CD8-positive, alpha-beta memory T cell (primary cell): ENCODE measurements at regions not wholly inside any gene's neighbourhood (a gene's known extent, or its start where the extent isn't known, plus 50 kb on each side); places are given as distances from the start of the nearest gene placed in this dataset.

Experiments
- CTCF ChIA-PET: fragments of 350-600 bp; sonication (Branson Sonifier 250); formaldehyde crosslinking; loops from one replicate; lab custom pipeline; 2021; ENCODE audit warnings: antibody characterized with exemption; lab: Charles Lee
- POLR2A ChIA-PET: fragments of 350-600 bp; sonication (Branson Sonifier 250); formaldehyde crosslinking; loops from one replicate; lab custom pipeline; 2021; ENCODE audit warnings: antibody characterized with exemption; lab: Charles Lee
- DNase-seq, 5 donors: peaks; one replicate each; pipeline versions ENCODE4 v3.0.0 to v3.0.0-alpha.2; 2020 to 2022; ENCODE audit warnings: mixed read lengths in 1 of 5
- H3K27ac ChIP-seq: one replicate; pipeline ENCODE4 v1.7.0; 2013; ENCODE audit warnings: low read depth, mild to moderate bottlenecking, low read length, moderate library complexity
- H3K27me3 ChIP-seq: 2 replicates; pipeline ENCODE4 v1.7.0; 2013; ENCODE audit warnings: low read length, mild to moderate bottlenecking; ENCODE audit not compliant: insufficient read depth, poor library complexity, severe bottlenecking
- H3K36me3 ChIP-seq: 2 replicates; pipeline ENCODE4 v1.7.0; 2013; ENCODE audit warnings: mild to moderate bottlenecking, low read length, moderate library complexity; ENCODE audit not compliant: insufficient read depth
- H3K4me1 ChIP-seq: 2 replicates; pipeline ENCODE4 v1.7.0; 2013; ENCODE audit warnings: mild to moderate bottlenecking, low read length, moderate library complexity; ENCODE audit not compliant: insufficient read depth
- H3K4me3 ChIP-seq: 2 replicates; pipeline ENCODE4 v1.7.0; 2013; ENCODE audit warnings: mild to moderate bottlenecking, low read length
- H3K9me3 ChIP-seq: 2 replicates; pipeline ENCODE4 v1.7.0; 2013; ENCODE audit warnings: mild to moderate bottlenecking, low read length
- H3K27ac Mint-ChIP-seq, 8 donors: one replicate each; pipeline ENCODE4 v1.8.0; 2020 to 2021; ENCODE audit warnings: mixed read lengths in 8 of 8, mild to moderate bottlenecking in 6 of 8, inconsistent platforms in 3 of 8, moderate library complexity in 3 of 8
- H3K27me3 Mint-ChIP-seq, 2 donors: one replicate each; pipeline ENCODE4 v1.8.0; 2020 to 2021; ENCODE audit warnings: mixed read lengths in 2 of 2, mild to moderate bottlenecking in 1 of 2, moderate library complexity in 1 of 2
- H3K36me3 Mint-ChIP-seq, 3 donors: one replicate each; pipeline ENCODE4 v1.8.0; 2020 to 2021; ENCODE audit warnings: mixed read lengths in 3 of 3, inconsistent platforms in 1 of 3, mild to moderate bottlenecking in 1 of 3
- H3K4me1 Mint-ChIP-seq, 3 donors: one replicate each; pipeline ENCODE4 v1.8.0; 2020 to 2021; ENCODE audit warnings: mixed read lengths in 3 of 3, inconsistent platforms in 1 of 3, mild to moderate bottlenecking in 1 of 3
- H3K4me3 Mint-ChIP-seq, 7 donors: one replicate each; pipeline ENCODE4 v1.8.0; 2020 to 2021; ENCODE audit warnings: mixed read lengths in 7 of 7, mild to moderate bottlenecking in 6 of 7, moderate library complexity in 4 of 7, inconsistent platforms in 2 of 7
- H3K9me3 Mint-ChIP-seq, 5 donors: one replicate each; pipeline ENCODE4 v1.8.0; 2020 to 2022; ENCODE audit warnings: mixed read lengths in 5 of 5, mild to moderate bottlenecking in 3 of 5, moderate library complexity in 2 of 5, inconsistent platforms in 1 of 5

GRCh38 chr2:145302886-145303285 is 783.0 kb upstream of the ZEB2 start:
- Histone ChIP-seq H3K27me3 (no peaks in the 10 kb centered on the region), H3K4me1 (no peaks in the 10 kb centered on the region), H3K4me3 (no peak overlapping the region), H3K27ac (no peak overlapping the region), H3K36me3 (no peaks in the 10 kb centered on the region), H3K9me3 (no peaks in the 10 kb centered on the region)
- no peaks in the 10 kb centered on the region for H3K4me1 Mint-ChIP-seq
- ChIA-PET CTCF (no interaction called here), POLR2A (no interaction called here)
- H3K9me3 Mint-ChIP-seq: peaks cover 0 to 2% (median 0%) of the 10 kb centered on the region in 5 donors
- DNase-seq: no peak
- no peak overlapping the region for H3K27ac Mint-ChIP-seq
- peaks cover 0 to 1% of the 10 kb centered on the region in 2 donors for H3K27me3 Mint-ChIP-seq
- no peak overlapping the region for H3K4me3 Mint-ChIP-seq
- H3K36me3 Mint-ChIP-seq: no peaks in the 10 kb centered on the region

GRCh38 chr2:145302451-145302850 is 782.5 kb upstream of the ZEB2 start:
- no peaks in the 10 kb centered on the region for H3K4me1 Mint-ChIP-seq
- H3K9me3 ChIP-seq: no peaks in the 10 kb centered on the region
- ChIA-PET POLR2A (no interaction called here), CTCF (no interaction called here)
- H3K27me3 ChIP-seq: no peaks in the 10 kb centered on the region
- H3K4me3 ChIP-seq: no peak overlapping the region
- H3K36me3 Mint-ChIP-seq: no peaks in the 10 kb centered on the region
- DNase-seq: no peak
- no peaks in the 10 kb centered on the region for H3K4me1 ChIP-seq
- H3K27me3 Mint-ChIP-seq: peaks cover 0 to 1% of the 10 kb centered on the region in 2 donors
- no peaks in the 10 kb centered on the region for H3K36me3 ChIP-seq
- no peak overlapping the region for H3K27ac Mint-ChIP-seq
- peaks cover 0 to 2% (median 0%) of the 10 kb centered on the region in 5 donors for H3K9me3 Mint-ChIP-seq
- H3K27ac ChIP-seq: no peak overlapping the region
- no peak overlapping the region for H3K4me3 Mint-ChIP-seq

DNA sequence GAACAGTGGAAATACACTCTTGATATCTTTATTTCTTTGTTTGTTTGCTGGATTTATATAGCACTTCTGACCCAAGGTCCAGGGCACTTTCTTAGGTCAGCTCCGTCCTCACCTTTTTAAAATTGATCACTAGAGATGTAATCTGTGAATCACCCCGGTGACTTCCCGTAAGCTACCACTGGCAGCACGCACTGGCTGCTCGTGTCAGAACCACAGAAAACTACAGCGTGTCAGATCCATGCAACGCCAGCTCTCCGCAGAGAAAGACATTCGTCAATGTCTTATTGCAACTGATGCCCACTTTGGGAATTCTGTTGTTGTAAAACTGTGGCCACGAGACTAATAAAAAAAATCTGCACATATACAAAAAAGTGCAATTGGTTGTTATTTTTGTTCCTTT is 779.4 kb upstream of the ZEB2 start:
- no peaks in the 10 kb centered on the region for H3K9me3 ChIP-seq
- no peak overlapping the region for H3K4me3 ChIP-seq
- H3K27ac Mint-ChIP-seq: no peak overlapping the region
- peaks cover 1 to 4% of the 10 kb centered on the region in 2 donors for H3K27me3 Mint-ChIP-seq
- H3K27ac ChIP-seq: no peak overlapping the region
- H3K9me3 Mint-ChIP-seq: peaks cover 0 to under 1% (median 0%) of the 10 kb centered on the region in 5 donors
- no peaks in the 10 kb centered on the region for H3K27me3 ChIP-seq
- no peaks in the 10 kb centered on the region for H3K36me3 ChIP-seq
- H3K36me3 Mint-ChIP-seq: no peaks in the 10 kb centered on the region
- no peak overlapping the region for H3K4me3 Mint-ChIP-seq
- no peak for DNase-seq
- POLR2A ChIA-PET: no interaction called here
- no peaks in the 10 kb centered on the region for H3K4me1 ChIP-seq
- CTCF ChIA-PET: no interaction called here
- H3K4me1 Mint-ChIP-seq: no peaks in the 10 kb centered on the region

- POLR2A ChIA-PET: no interaction called here
- no peak overlapping the region for H3K4me3 ChIP-seq
- no peaks in the 10 kb centered on the region for H3K36me3 ChIP-seq
- no peaks in the 10 kb centered on the region for H3K4me1 ChIP-seq
- CTCF ChIA-PET: no interaction called here
- no peaks in the 10 kb centered on the region for H3K27me3 ChIP-seq
- H3K27ac ChIP-seq: no peak overlapping the region
- Mint-ChIP-seq H3K4me1 (no peaks in the 10 kb centered on the region), H3K27me3 (peaks cover 0 to 4% of the 10 kb centered on the region in 2 donors), H3K9me3 (no peaks in the 10 kb centered on the region), H3K4me3 (no peak overlapping the region), H3K27ac (no peak overlapping the region), H3K36me3 (no peaks in the 10 kb centered on the region)
- DNase-seq: no peak
- H3K9me3 ChIP-seq: no peaks in the 10 kb centered on the region
These were observed 772.2 kb upstream of the ZEB2 start for GRCh38 chr2:145292166-145292565.

GRCh38 chr2:145290986-145291385 is 771.1 kb upstream of the ZEB2 start:
- no peaks in the 10 kb centered on the region for H3K27me3 Mint-ChIP-seq
- no peak for DNase-seq
- no peaks in the 10 kb centered on the region for H3K27me3 ChIP-seq
- CTCF ChIA-PET: no interaction called here
- H3K36me3 Mint-ChIP-seq: no peaks in the 10 kb centered on the region
- no peak overlapping the region for H3K4me3 ChIP-seq
- no peaks in the 10 kb centered on the region for H3K9me3 ChIP-seq
- no peaks in the 10 kb centered on the region for H3K9me3 Mint-ChIP-seq
- H3K27ac Mint-ChIP-seq: no peak overlapping the region
- no peaks in the 10 kb centered on the region for H3K4me1 ChIP-seq
- POLR2A ChIA-PET: no interaction called here
- no peak overlapping the region for H3K4me3 Mint-ChIP-seq
- H3K4me1 Mint-ChIP-seq: no peaks in the 10 kb centered on the region
- H3K36me3 ChIP-seq: no peaks in the 10 kb centered on the region
- no peak overlapping the region for H3K27ac ChIP-seq

GRCh38 chr2:145289946-145290345 is 770.0 kb upstream of the ZEB2 start:
- H3K4me1 ChIP-seq: no peaks in the 10 kb centered on the region
- Mint-ChIP-seq H3K9me3 (no peaks in the 10 kb centered on the region), H3K27me3 (no peaks in the 10 kb centered on the region), H3K36me3 (no peaks in the 10 kb centered on the region), H3K4me3 (no peak overlapping the region), H3K27ac (no peak overlapping the region), H3K4me1 (no peaks in the 10 kb centered on the region)
- H3K36me3 ChIP-seq: no peaks in the 10 kb centered on the region
- ChIA-PET CTCF (no interaction called here), POLR2A (no interaction called here)
- H3K27ac ChIP-seq: no peak overlapping the region
- DNase-seq: no peak
- H3K9me3 ChIP-seq: no peaks in the 10 kb centered on the region
- H3K4me3 ChIP-seq: no peak overlapping the region
- H3K27me3 ChIP-seq: no peaks in the 10 kb centered on the region

- Histone ChIP-seq H3K36me3 (no peaks in the 10 kb centered on the region), H3K27me3 (no peaks in the 10 kb centered on the region), H3K4me3 (no peak overlapping the region), H3K4me1 (no peaks in the 10 kb centered on the region), H3K27ac (no peak overlapping the region), H3K9me3 (no peaks in the 10 kb centered on the region)
- Mint-ChIP-seq H3K36me3 (no peaks in the 10 kb centered on the region), H3K27me3 (no peaks in the 10 kb centered on the region), H3K27ac (no peak overlapping the region), H3K9me3 (no peaks in the 10 kb centered on the region), H3K4me1 (no peaks in the 10 kb centered on the region), H3K4me3 (no peak overlapping the region)
- ChIA-PET POLR2A (no interaction called here), CTCF (no interaction called here)
- no peak for DNase-seq
These were observed 769.0 kb upstream of the ZEB2 start for GRCh38 chr2:145288650-145289496.

DNA sequence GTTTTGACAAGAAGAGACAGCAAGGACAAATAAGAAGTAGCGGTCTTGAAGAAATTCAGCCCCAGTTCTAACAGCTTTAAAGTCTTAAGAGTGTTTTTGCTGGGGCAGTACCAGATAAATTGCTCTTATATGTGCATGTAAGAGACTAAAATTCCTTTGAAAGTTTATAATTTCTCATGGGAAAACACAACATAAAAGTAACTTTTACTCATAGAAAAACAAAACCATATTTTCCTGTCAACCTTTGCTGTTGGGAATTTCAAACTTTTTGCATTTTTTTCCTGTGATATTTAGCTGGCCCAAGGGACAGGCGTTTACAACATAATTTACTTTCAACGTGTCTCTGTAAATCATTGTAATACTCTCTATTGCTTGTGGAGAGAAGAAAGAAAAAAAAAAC is 767.8 kb upstream of the ZEB2 start:
- no peak overlapping the region for H3K27ac ChIP-seq
- H3K27me3 Mint-ChIP-seq: no peaks in the 10 kb centered on the region
- no peak overlapping the region for H3K27ac Mint-ChIP-seq
- no peak for DNase-seq
- H3K36me3 ChIP-seq: no peaks in the 10 kb centered on the region
- H3K9me3 ChIP-seq: no peaks in the 10 kb centered on the region
- ChIA-PET CTCF (no interaction called here), POLR2A (no interaction called here)
- H3K4me1 ChIP-seq: no peaks in the 10 kb centered on the region
- no peaks in the 10 kb centered on the region for H3K36me3 Mint-ChIP-seq
- no peaks in the 10 kb centered on the region for H3K9me3 Mint-ChIP-seq
- H3K4me3 Mint-ChIP-seq: no peak overlapping the region
- H3K4me1 Mint-ChIP-seq: no peaks in the 10 kb centered on the region
- no peaks in the 10 kb centered on the region for H3K27me3 ChIP-seq
- no peak overlapping the region for H3K4me3 ChIP-seq
